ENCODE measurements at regions not wholly inside any gene's neighbourhood (a gene's known extent, or its start where the extent isn't known, plus 50 kb on each side); places are given as distances from the start of the nearest gene placed in this dataset.

- TF ChIP-seq CTCF (IDR thresholded peaks at IDR 0.05; ENCODE audit: low read length) (no peak), EZH2 (optimal IDR thresholded peaks at IDR 0.05; ENCODE audit: low read depth, low read length) (no peak)
Observed at GRCh38 chr12:97017213-97017612, 110.2 kb downstream of the NEDD1 start.

All from MM.1S (cell line).